NCI-H526 treated with DMSO at 0.1 percent for 48 hours (cell line): ENCODE measurements at regions not wholly inside any gene's neighbourhood (a gene's known extent, or its start where the extent isn't known, plus 50 kb on each side); places are given as distances from the start of the nearest gene placed in this dataset.

Source experiments
- DNase-seq: peaks from one replicate; lab custom pipeline; 2025; lab: John Stamatoyannopoulos, UW

GRCh38 chrX:5084279-5084678, 1144.4 kb downstream of the NLGN4X start:
- no peak for DNase-seq

DNA sequence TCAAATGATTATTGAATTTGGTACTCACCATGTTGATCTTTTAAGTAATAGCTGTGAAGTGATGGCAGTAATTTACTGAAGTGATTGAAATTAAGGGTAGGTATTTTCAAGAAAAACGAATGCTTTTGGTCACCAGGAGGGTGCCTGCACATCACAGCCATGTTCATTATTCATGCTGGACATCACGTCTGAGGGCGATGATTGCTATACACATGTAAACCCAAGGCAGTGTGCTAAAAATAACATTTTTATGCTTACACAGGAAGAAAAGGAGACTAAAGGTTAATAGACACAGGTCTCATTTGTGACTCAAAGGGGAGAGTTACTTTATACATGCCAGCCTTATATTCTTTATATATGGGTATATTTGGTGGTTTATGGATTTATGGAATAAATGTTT, 1146.0 kb downstream of the NLGN4X start:
- DNase-seq = no peak

GRCh38 chrX:5080791-5081190, 1147.9 kb downstream of the NLGN4X start:
- DNase-seq = no peak

GRCh38 chrX:5068550-5068949, 1160.1 kb downstream of the NLGN4X start:
- DNase-seq = no peak

- no peak for DNase-seq
Observed at GRCh38 chrX:5057786-5058185, 1170.9 kb downstream of the NLGN4X start.

GRCh38 chrX:5054852-5055251, 1173.8 kb downstream of the NLGN4X start:
- no peak for DNase-seq

DNA sequence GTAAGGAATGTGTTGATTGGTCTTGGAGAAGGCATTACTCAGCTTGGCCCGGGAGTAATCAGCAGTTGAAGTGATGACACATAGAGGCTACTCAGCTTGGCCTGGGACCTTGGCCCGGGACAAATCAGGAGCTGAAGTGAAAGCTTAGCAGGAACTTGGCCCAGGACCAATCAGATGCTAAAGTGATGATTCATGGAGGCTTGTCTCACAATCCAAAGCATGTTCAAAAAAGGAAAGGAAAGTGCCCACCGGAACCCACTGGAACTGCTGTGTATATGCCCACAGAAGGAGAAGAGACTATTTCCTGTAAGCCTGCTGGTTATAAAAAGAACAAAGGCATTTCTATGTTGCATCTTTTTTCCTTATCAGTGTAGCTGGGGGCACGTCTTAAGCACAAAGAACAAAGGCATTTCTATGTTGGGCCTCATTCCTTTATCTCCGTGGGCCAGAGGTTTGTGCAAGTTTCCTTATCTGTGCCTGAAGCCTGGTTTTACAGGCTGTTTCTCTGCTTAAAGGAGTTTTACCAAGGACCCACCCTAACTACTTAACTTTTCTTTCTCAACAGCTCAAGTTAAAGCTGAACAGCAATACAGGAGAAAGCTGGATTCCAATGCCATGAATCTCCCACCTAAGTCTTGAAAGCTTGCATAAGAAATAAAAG, 1176.7 kb downstream of the NLGN4X start:
- DNase-seq = no peak

DNA sequence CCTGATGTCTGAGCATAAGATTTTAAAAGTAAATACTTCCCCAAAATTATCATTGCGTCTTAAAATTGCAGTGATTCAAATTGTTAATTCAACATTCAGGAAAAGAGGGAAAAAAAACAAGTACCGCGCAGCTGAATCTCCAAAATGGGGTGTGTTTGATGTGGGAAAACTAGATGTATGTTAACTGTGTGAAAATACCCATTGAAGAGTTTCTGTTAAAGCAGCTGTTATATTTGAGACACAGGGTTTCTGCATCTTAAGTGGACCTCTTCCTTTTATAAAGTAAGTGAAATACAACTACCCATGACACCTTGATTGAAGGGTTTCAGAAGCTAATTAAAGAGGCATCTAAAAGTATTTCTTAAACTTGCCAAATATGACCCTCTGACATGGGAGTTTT, 1186.1 kb downstream of the NLGN4X start:
- no peak for DNase-seq

GRCh38 chrX:5031792-5032191, 1196.9 kb downstream of the NLGN4X start:
- no peak for DNase-seq

DNA sequence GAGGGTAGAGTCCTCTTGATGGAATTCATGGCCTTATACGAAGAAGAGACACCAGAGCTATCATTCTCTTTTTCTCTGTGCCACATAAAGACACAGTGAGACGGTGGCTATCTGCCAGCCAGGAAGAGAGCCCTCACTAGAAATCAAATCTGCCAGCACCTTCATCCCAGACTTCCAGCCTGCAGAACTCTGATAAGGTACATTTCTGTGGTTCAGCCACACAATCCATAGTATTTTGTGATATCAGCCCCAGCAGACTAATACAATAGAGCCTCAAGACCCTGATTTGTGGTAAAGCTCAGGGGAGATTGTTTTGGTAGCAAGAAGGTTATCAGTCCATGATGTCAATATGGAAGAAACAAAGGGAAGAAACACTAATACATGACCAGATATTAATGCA, 1213.2 kb downstream of the NLGN4X start:
- DNase-seq = no peak

DNA sequence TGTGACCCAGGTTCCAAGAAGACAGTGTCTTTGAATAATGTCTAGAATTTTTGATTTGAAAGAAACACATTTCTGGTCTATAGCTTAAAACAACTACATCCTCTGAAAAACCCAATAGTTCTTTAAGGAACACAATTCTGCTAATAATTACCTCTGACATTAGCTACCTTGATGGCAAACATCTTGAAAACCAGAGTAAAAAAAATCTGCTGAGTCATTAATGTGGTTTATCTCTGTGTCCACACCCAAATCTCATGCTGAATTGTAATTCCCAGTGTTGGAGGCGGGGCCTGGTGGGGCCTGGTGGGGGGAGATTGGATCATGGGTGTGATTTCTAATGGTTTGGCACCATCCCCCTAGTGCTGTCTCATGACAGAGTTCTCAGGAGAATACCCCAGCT, 1233.8 kb downstream of the NLGN4X start:
- no peak for DNase-seq

- no peak for DNase-seq
Observed at GRCh38 chrX:4978613-4979012, 1250.1 kb downstream of the NLGN4X start.

GRCh38 chrX:4971646-4972045, 1257.0 kb downstream of the NLGN4X start:
- peak; percentile 1 for DNase-seq

GRCh38 chrX:4964112-4964511, 1250.7 kb upstream of the PRKX start:
- DNase-seq = no peak

- no peak for DNase-seq
Observed at GRCh38 chrX:4963432-4963831, 1250.0 kb upstream of the PRKX start.

DNA sequence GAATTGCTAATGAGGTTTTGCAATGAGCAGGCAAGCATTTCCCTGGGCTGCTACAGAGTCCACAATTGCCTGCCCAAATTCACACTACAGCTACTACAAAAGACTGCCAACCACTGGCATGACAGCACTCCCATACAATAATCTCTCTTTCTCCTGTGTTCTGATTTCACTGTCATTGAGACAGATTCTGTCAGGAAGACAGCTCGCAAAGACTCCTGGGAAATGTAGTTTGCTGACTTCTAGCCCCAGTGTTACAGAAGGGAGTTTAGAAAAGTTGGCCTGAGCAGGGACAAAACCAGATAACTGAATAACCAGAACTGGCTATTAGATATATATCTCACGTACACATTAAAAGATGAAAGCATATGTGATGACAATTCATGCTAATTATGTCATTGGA, 1231.3 kb upstream of the PRKX start:
- no peak for DNase-seq

GRCh38 chrX:4936315-4936714, 1222.9 kb upstream of the PRKX start:
- DNase-seq = no peak

DNA sequence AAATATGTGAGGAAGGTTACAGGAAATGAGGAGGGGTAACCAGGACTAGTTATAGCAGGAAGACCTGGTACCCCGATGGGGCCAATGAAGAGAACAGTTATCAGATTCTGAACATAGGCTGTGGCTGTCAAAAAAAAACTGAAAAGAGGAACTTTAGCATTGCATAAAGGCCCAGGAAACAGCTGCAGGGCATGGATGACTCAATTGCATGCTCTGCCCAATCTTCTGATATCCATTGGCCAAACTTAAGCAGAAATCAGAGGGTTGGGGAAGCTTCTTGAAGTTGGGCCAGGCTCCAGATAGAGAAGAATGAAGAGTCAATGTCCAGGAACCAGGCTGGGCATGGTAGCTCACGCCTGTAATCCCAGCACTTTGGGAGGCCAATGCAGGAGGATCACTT, 1222.4 kb upstream of the PRKX start:
- DNase-seq = no peak

DNA sequence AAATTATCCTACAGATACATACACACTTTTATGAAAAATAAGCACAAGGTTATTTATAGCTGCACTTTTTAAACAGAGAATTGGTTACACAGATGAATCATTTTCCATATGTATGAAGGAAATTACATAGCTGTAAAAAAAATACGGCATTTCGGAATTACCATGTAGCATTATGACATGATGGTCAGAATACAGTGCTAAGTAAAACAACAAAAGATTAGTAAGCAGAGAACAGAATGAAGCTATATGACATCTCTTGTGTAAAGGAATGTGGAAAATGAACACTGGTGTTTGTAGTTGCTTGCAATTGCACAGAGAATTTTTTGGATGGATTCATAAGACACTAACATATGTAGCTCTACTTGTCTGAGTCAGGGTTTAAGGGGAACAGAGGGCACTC, 1222.0 kb upstream of the PRKX start:
- no peak for DNase-seq

DNA sequence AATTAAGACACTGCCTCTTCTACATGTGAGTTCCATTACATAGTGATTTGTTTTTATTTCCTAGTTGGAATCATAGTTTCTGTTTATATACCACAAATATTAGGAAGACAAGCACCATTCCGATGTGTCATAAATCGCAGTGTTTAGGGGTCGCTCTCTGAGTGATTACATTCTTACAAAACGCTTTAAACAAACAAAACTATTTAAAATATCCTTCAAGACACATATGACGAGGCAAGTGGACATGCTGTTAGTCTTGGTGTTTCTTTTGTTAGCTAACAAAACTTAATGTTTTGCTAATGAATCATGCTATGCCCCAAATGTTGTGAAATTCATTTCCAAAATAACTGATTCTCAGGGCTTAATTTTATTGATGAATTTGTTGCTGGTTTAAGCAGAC, 1219.3 kb upstream of the PRKX start:
- DNase-seq = no peak

- DNase-seq = no peak
Observed at GRCh38 chrX:4930426-4930825, 1217.0 kb upstream of the PRKX start.

- no peak for DNase-seq
Observed at GRCh38 chrX:4925911-4926310, 1212.5 kb upstream of the PRKX start.

- no peak for DNase-seq
Observed at GRCh38 chrX:4909348-4909747, 1195.9 kb upstream of the PRKX start.

DNA sequence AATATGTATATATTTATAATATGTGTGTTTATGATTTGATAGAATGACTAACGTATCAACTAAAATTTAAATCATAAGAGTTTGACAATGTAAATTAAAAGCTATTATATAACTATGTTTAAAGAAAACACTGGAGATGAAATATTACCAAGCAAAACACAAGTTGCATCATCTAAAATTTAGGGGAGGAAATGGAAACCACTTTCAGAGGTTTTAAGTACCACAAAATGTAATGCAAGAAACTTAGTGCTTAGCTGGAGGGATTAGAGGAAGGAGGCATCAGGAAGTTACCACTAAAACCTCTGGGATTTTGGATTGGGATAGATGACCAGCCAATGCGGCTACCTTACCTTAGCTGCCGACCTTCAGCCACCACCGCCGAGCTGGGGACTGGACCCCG, 1192.1 kb upstream of the PRKX start:
- DNase-seq = no peak

DNA sequence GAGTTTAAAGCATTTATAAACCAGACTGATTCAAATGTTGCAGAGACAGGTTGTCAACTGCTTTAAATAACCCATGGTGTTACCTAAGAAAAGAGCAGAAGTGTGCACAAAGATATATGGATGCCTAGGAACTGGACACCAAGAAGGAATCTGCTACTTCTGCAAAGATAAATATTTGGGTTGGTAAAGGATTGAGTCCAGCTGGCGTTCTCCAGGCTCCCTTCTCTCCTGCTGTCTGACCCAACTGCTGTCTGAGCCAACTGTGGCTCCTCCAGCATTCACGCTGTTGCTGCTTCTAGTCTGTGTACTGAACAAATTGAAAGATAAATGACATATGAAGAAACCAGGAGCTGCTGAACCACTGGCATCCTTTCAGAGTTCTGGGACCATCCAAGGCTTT, 1167.8 kb upstream of the PRKX start:
- no peak for DNase-seq
